GM13977 (cell line): ENCODE measurements at regions not wholly inside any gene's neighbourhood (a gene's known extent, or its start where the extent isn't known, plus 50 kb on each side); places are given as distances from the start of the nearest gene placed in this dataset.
"Not testable (repeated sequence)": the region's sequence is repeated elsewhere in the genome, so short reads cannot be mapped to it uniquely, and the experiment has no call there.

ENCODE experiments used
- DNase-seq: peaks from one replicate; pipeline ENCODE4 v3.0.0; 2012; ENCODE audit warnings: low spot score
- CTCF ChIP-seq: IDR thresholded peaks from 2 replicates; pipeline ENCODE4 v1.5.1; 2012; ENCODE audit warnings: mild to moderate bottlenecking, control low read depth; ENCODE audit not compliant: insufficient read depth; ENCODE audit errors: extremely low read depth, missing control alignments
- in situ Hi-C: fragments of 300-500 bp; cut with MboI; formaldehyde crosslinking; loops from one replicate; pipeline ENCODE4 v1.12.0; 2022; ENCODE audit warnings: low sequenced_read_pairs, low pct_unique_long_range_greater_than_20kb, mixed read lengths, inconsistent platforms; ENCODE audit not compliant: unreplicated experiment

GRCh38 chr1:221989741-221990140, 247.9 kb upstream of the DUSP10 start:
- in situ Hi-C loops = no loop called here
- DNase-seq = no peak
- no peak for TF ChIP-seq CTCF

- no peak for DNase-seq
- no peak for TF ChIP-seq CTCF
- in situ Hi-C loops = no loop called here
These were observed 246.9 kb upstream of the DUSP10 start for GRCh38 chr1:221988829-221989228.

GRCh38 chr1:221987860-221988520, 246.1 kb upstream of the DUSP10 start:
- no peak for TF ChIP-seq CTCF
- in situ Hi-C loops = no loop called here
- no peak for DNase-seq

GRCh38 chr1:221983444-221983843, 241.6 kb upstream of the DUSP10 start:
- in situ Hi-C loops = no loop called here
- TF ChIP-seq CTCF = no peak
- DNase-seq = no peak

GRCh38 chr1:221981461-221981860, 239.6 kb upstream of the DUSP10 start:
- in situ Hi-C loops = no loop called here

GRCh38 chr1:221979444-221980032, 237.6 kb upstream of the DUSP10 start:
- DNase-seq = no peak
- in situ Hi-C loops = no loop called here

More at GRCh38 chr1:221981461-221981860, 239.6 kb upstream of the DUSP10 start:
- TF ChIP-seq CTCF = no peak
- no peak for DNase-seq

GRCh38 chr1:221978631-221979334, 236.9 kb upstream of the DUSP10 start:
- in situ Hi-C loops, DNase-seq: not testable (repeated sequence)

More at GRCh38 chr1:221979444-221980032, 237.6 kb upstream of the DUSP10 start:
- TF ChIP-seq CTCF = peak; percentile 5

- in situ Hi-C loops, DNase-seq: not testable (repeated sequence)
These were observed 231.9 kb upstream of the DUSP10 start for GRCh38 chr1:221973787-221974186.
